HepG2 (cell line): ENCODE measurements at regions not wholly inside any gene's neighbourhood (a gene's known extent, or its start where the extent isn't known, plus 50 kb on each side); places are given as distances from the start of the nearest gene placed in this dataset.

Experiments used
- ATAC-seq: fragments of 200-7000 bp; cut with Tn5 transposase; 3 replicates; pipeline ENCODE4 v1.9.1; 2020; ENCODE audit warnings: mild to moderate bottlenecking, moderate library complexity
- BruUV-seq: library from RNA; stranded (reverse); fragments of 400-500 nt; replicated peaks from 2 replicates; lab custom pipeline; 2021; lab: Mats Ljungman, UMichigan
- CTCF ChIA-PET: fragments of 300-600 bp; formaldehyde crosslinking; extraction: SDS; loops from one replicate; lab custom pipeline; 2021; ENCODE audit warnings: low total read pairs, inconsistent platforms, low intra/inter-chr PET ratio; lab: Yijun Ruan, JAX
- POLR2A ChIA-PET: fragments of 350-600 bp; sonication (Branson Sonifier 250); formaldehyde crosslinking; loops from one replicate; lab custom pipeline; 2020; ENCODE audit warnings: antibody characterized with exemption, inconsistent platforms; lab: Yijun Ruan, JAX
- DNase-seq: peaks from one replicate; pipeline ENCODE4 v3.0.0-alpha.2; 2015; ENCODE audit warnings: low spot score
- FAIRE-seq: peaks from 3 replicates; lab custom pipeline; 2011; peaks lifted over from hg19 to GRCh38; lab: Jason Lieb, UNC
- H2AFZ ChIP-seq: one replicate; pipeline ENCODE4 v1.6.1; 2011; ENCODE audit warnings: low read length, inconsistent platforms
- H3K27ac ChIP-seq: fragments of 300-600 bp; 3 replicates; pipeline ENCODE4 v1.8.0; 2011; ENCODE audit warnings: mixed run types, mild to moderate bottlenecking, mixed read lengths, low read length, inconsistent platforms; ENCODE audit not compliant: insufficient read depth; ENCODE audit errors: extremely low read length
- H3K27me3 ChIP-seq, 2 experiments: fragments of 200-600 bp in 1 of 2; 2 replicates in 1 of 2; 3 replicates in 1 of 2; pipeline versions ENCODE4 v1.6.0 to v1.8.0; 2011; ENCODE audit warnings: low read length in 2 of 2, mild to moderate bottlenecking in 2 of 2, moderate library complexity in 2 of 2, inconsistent platforms in 1 of 2; ENCODE audit not compliant: insufficient read depth in 2 of 2, control insufficient read depth in 1 of 2
- H3K36me3 ChIP-seq, 2 experiments: fragments of 200-600 bp in 1 of 2; replicated peaks in 1 of 2; 2 replicates in 1 of 2; 3 replicates in 1 of 2; pipeline versions ENCODE4 v1.5.1 to v1.8.0; 2011; ENCODE audit warnings: low read length in 2 of 2, inconsistent platforms in 1 of 2; ENCODE audit not compliant: insufficient read depth in 2 of 2, control insufficient read depth in 1 of 2
- H3K4me1 ChIP-seq: 2 replicates; pipeline ENCODE4 v1.5.1; 2012; ENCODE audit warnings: low read length, inconsistent platforms; ENCODE audit not compliant: insufficient read depth
- H3K4me2 ChIP-seq: 2 replicates; pipeline ENCODE4 v1.6.0; 2011; ENCODE audit warnings: low read depth, low read length, inconsistent platforms
- H3K4me3 ChIP-seq, 3 experiments: fragments of 200-600 bp in 1 of 3; sonication (generic), shearing (Covaris generic) in 1 of 3; replicated peaks in 1 of 3; 2 replicates each; pipeline ENCODE4 v1.5.1; 2011 to 2016; ENCODE audit warnings: low read length in 3 of 3, inconsistent platforms in 2 of 3, low read depth in 2 of 3, mild to moderate bottlenecking in 2 of 3, control low read depth in 1 of 3, mixed read lengths in 1 of 3; ENCODE audit not compliant: insufficient read depth in 1 of 3
- H3K79me2 ChIP-seq: one replicate; pipeline ENCODE4 v1.6.1; 2011; ENCODE audit warnings: low read length, inconsistent platforms; ENCODE audit not compliant: insufficient read depth
- H3K9ac ChIP-seq: 2 replicates; pipeline ENCODE4 v1.6.0; 2011; ENCODE audit warnings: mild to moderate bottlenecking, low read depth, low read length, inconsistent platforms; ENCODE audit not compliant: insufficient read depth
- H3K9me3 ChIP-seq: 2 replicates; pipeline ENCODE4 v1.5.1; 2012; ENCODE audit warnings: mild to moderate bottlenecking, low read length
- H4K20me1 ChIP-seq: 2 replicates; pipeline ENCODE4 v1.6.0; 2011; ENCODE audit warnings: inconsistent platforms, mild to moderate bottlenecking, low read length, moderate library complexity; ENCODE audit not compliant: insufficient read depth
- BRCA1 ChIP-seq: sonication (generic); formaldehyde crosslinking; IDR thresholded peaks from 2 replicates; pipeline ENCODE4 v1.4.0; 2020; ENCODE audit warnings: missing genetic modification reagents
- KDM4B ChIP-seq: sonication (generic); formaldehyde crosslinking; IDR thresholded peaks from 2 replicates; pipeline ENCODE4 v1.4.0; 2020; ENCODE audit warnings: missing genetic modification reagents
- MTF1 ChIP-seq: sonication (generic); formaldehyde crosslinking; IDR thresholded peaks from 2 replicates; pipeline ENCODE4 v1.5.0; 2020; ENCODE audit warnings: missing genetic modification reagents
- NFE2L2 ChIP-seq: fragments of 150-350 bp; IDR thresholded peaks from 2 replicates; pipeline ENCODE4 v1.6.1; 2014; ENCODE audit warnings: low read length
- THRA ChIP-seq: sonication (generic); formaldehyde crosslinking; IDR thresholded peaks from 2 replicates; pipeline ENCODE4 v1.4.0; 2020; ENCODE audit warnings: missing genetic modification reagents, borderline replicate concordance
- TMF1 ChIP-seq: sonication (generic); formaldehyde crosslinking; IDR thresholded peaks from 2 replicates; pipeline ENCODE4 v1.8.1; 2022; ENCODE audit warnings: low read depth, missing genetic modification reagents
- ZFP41 ChIP-seq: sonication (generic); formaldehyde crosslinking; IDR thresholded peaks from 2 replicates; pipeline ENCODE4 v1.4.0; 2020; ENCODE audit warnings: mild to moderate bottlenecking, missing genetic modification reagents, borderline replicate concordance
- ZNF3 ChIP-seq: IDR thresholded peaks from 2 replicates; pipeline ENCODE4 v1.7.0; 2017; ENCODE audit warnings: inconsistent platforms
- ZNF614 ChIP-seq: IDR thresholded peaks from 2 replicates; pipeline ENCODE4 v1.6.1; 2018; ENCODE audit warnings: missing biosample characterization, missing genetic modification reagents, inconsistent platforms, borderline replicate concordance
- ZNF672 ChIP-seq: sonication (generic); formaldehyde crosslinking; IDR thresholded peaks from 2 replicates; pipeline ENCODE4 v1.8.1; 2022; ENCODE audit warnings: missing genetic modification reagents
- ZNF691 ChIP-seq: sonication (generic); formaldehyde crosslinking; IDR thresholded peaks from 2 replicates; pipeline ENCODE4 v1.4.0; 2020; ENCODE audit warnings: missing genetic modification reagents, low read depth, mild to moderate bottlenecking, borderline replicate concordance
- ZUFSP ChIP-seq: sonication (generic); formaldehyde crosslinking; IDR thresholded peaks from 2 replicates; pipeline ENCODE4 v1.9.0; 2021; ENCODE audit warnings: missing genetic modification reagents, mild to moderate bottlenecking, borderline replicate concordance
- WGBS: methylation state at CpG from one replicate; pipeline ENCODE4 v1.1.6; 2017; ENCODE audit warnings: low lambda C conversion rate; 5-methylcytosine and 5-hydroxymethylcytosine counted together
- in situ Hi-C: cut with HindIII; loops from 2 replicates; pipeline ENCODE4 v1.10.0; 2017; ENCODE audit warnings: low pct_unique_long_range_greater_than_20kb; ENCODE audit not compliant: extremely low pct_ligation_motif_present
- intact Hi-C: fragments of 100-400 bp; cut with micrococcal nuclease; formaldehyde crosslinking; loops from one replicate; pipeline ENCODE4 v1.10.0; 2022; ENCODE audit not compliant: unreplicated experiment

GRCh38 chr2:107633580-107634147 lies 193.0 kb upstream of the RGPD4 start:
- intact Hi-C loops: no loop called here
- no peaks in the 10 kb centered on the region for H3K4me1 ChIP-seq
- H3K9me3 ChIP-seq: peaks cover 86% of the 10 kb centered on the region
- no peak overlapping the region for H3K4me3 ChIP-seq
- ChIA-PET CTCF (no interaction called here), POLR2A (no interaction called here)
- no TSS peak for BruUV-seq
- FAIRE-seq: no peak
- TF ChIP-seq THRA (no peak), ZNF672 (CRISPR knock-in tag) (no peak), MTF1 (CRISPR knock-in tag) (no peak), NFE2L2 (peak; percentile 61; the same call in 1 of the 2 replicates), ZNF691 (no peak), TMF1 (CRISPR knock-in tag) (no peak)
- no peak overlapping the region for H3K27ac ChIP-seq
- WGBS: 13% methylated on average over 3 of the region's 3 CpGs
- H3K4me2 ChIP-seq: no peak overlapping the region
- no peaks in the 10 kb centered on the region for H3K36me3 ChIP-seq
- H3K27me3 ChIP-seq: no peaks in the 10 kb centered on the region
- H2AFZ ChIP-seq: no peak overlapping the region
- ATAC-seq: no peak
- H3K79me2 ChIP-seq: no peaks in the 10 kb centered on the region
- in situ Hi-C loops: no loop called here
- H3K9ac ChIP-seq: no peak overlapping the region
- no peaks in the 10 kb centered on the region for H4K20me1 ChIP-seq
- no peak for DNase-seq

- no peak overlapping the region for H3K27ac ChIP-seq
- no peak for DNase-seq
- no peak for TF ChIP-seq BRCA1 (CRISPR knock-in tag)
- no peak for TF ChIP-seq ZNF3
- TF ChIP-seq KDM4B (CRISPR knock-in tag): no peak
- TF ChIP-seq ZUFSP (CRISPR knock-in tag): no peak
- TF ChIP-seq ZFP41 (CRISPR knock-in tag): no peak
- TF ChIP-seq ZNF614 (CRISPR knock-in tag): no peak
- no peak overlapping the region for H3K4me3 ChIP-seq
- 12% methylated on average over 1 of the region's 1 CpG for WGBS
- no peak for FAIRE-seq
- in situ Hi-C loops: no loop called here
- no peak overlapping the region for H2AFZ ChIP-seq
- intact Hi-C loops: no loop called here
- no peak overlapping the region for H3K4me2 ChIP-seq
- no peak overlapping the region for H3K9ac ChIP-seq
- H3K79me2 ChIP-seq: no peaks in the 10 kb centered on the region
- H3K9me3 ChIP-seq: peaks cover 83% of the 10 kb centered on the region
- ATAC-seq: no peak
- no peaks in the 10 kb centered on the region for H3K27me3 ChIP-seq
- ChIA-PET CTCF (no interaction called here), POLR2A (no interaction called here)
- no peaks in the 10 kb centered on the region for H4K20me1 ChIP-seq
- H3K36me3 ChIP-seq: no peaks in the 10 kb centered on the region
- H3K4me1 ChIP-seq: no peaks in the 10 kb centered on the region
- no TSS peak for BruUV-seq
Observed at GRCh38 chr2:107634172-107634571, 192.5 kb upstream of the RGPD4 start.
